ENCODE measurements at regions not wholly inside any gene's neighbourhood (a gene's known extent, or its start where the extent isn't known, plus 50 kb on each side); places are given as distances from the start of the nearest gene placed in this dataset.

GRCh38 chr2:42874949-42875801 is 82.8 kb upstream of the HAAO start:
- DNase-seq, result peak; percentile 68

GRCh38 chr2:42872721-42873120 is 80.3 kb upstream of the HAAO start:
- DNase-seq, result no peak

DNA sequence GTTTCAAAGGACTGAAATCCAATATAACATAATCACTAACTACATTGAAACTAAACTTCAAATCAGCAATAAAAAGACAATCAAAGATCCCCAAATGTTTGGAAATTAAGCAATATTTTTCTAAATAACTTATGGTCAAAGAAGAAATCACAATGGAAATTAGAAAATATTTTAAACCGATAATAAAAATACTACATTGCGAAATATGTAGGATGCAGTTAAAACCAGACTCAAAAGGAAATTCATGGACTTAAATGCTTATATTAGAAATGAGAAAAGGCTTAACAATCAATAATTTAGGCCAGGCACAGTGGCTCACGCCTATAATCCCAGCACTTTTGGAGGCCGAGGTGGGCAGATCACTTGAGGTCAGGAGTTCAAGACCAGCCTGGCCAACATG is 79.0 kb upstream of the HAAO start:
- no peak for DNase-seq

DNA sequence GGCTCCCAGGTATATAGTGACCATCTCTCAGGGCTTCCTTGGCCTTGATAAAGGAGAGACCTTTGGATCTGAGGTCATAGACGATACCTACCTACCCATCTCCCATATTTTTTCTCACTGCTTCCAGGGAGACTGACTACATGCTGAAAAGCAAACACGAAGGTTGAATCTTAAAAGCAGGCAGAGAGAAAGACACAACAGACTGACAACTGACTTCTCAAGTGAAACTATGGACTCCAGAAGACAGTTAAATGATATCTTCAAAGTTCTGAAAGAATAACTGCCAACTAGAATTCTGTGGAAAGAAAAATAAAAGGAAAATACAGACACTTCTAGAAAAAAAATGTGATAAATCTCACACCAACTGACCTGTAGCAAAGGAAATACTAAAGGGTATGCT is 76.5 kb upstream of the HAAO start:
- no peak for DNase-seq

DNA sequence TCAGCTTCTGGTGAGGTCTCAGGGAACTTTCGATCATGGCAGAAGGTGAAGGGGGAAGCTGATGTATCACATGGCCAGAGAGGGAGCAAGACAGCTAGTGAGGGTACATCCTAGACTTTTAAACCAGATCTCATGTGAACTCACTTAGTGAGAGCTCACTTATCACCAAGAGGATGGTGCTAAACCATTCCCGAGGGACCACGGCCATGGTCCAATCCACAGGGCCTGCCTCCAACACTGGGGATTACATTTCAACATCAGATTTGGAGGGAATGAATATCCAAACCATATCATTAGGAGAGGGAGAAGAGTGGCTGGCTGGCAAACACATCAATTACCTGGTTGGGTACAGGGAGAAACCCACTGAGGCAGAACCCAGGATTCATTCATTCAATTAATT is 75.7 kb upstream of the HAAO start:
- DNase-seq, result no peak

GRCh38 chr2:42867093-42868065 is 75.0 kb upstream of the HAAO start:
- no peak for DNase-seq

DNA sequence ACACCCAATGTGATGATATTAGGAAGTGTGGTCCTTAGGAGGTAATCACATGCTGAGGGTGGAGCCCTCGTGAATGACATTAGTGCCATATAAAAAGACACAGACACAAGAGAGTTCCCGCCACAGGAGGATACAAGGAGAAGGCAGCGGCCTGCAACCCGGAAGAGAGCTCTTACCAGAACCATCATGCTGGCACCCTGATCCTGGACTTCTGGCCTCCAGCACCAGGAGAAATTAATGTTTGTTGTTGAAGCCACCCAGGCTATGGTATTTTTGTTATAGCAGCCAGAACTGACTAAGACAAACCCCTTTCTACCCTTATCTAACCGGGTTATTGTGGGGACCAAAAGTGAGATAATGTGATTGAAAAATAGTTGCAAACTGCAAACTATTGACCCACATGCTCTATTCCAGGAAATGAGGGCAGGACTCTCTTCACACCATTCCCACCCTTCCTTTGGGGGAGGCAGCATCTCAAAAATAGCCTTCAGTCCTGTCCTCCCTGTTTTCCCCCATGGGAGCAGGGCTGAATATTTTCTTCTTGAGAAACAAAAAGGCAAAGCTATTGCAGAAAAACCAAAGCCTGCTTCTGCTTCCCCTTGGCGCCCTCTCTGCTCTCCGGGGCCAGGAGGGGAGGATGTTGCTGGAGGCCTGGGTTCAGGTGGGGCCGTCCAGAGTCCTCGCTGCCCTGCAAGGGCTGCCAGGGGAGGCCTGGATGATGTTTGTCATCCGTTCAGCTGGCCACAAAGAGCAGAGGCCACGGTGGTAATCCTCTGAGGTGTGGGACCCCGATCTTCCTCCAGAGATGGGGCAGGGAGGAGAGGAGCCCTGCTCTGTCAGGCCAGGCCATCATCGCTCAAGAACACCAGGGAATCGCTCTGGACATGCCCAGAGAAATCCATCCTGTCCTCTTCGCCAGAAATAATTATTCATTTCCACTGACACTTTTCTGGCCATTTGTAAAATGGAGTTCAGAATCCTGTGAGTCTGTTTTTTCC is 73.8 kb upstream of the HAAO start:
- DNase-seq, result peak; percentile 83

DNA sequence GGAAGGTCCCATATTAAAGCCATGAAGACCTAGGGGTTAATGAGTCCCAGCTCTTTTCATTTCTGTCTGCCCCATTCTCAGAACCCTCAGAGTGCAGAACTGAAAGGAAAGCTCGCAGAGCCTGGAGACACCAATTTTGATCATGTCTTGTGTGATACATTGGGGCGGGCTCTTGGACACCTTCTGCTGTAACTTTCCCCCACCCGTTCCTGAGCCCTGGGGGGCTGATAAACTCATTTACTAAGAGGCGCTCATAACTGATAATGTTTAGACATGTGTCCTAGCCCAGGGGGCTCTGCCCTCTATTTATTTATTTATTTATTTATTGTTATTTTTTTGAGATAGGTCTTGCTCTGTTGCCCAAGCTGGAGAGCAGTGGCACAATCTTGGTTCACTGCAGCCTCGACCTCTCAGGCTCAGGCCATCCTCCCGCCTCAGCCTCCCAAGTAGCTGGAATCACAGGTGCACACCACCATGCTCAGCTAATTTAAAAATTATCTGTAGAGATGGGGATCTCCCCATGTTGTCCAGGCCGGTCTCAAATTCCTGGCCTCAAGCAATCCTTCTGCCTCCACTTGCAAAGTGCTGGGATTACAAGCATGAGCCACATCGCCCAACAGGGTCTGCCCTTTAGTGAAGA is 72.4 kb upstream of the HAAO start:
- no peak for DNase-seq

DNA sequence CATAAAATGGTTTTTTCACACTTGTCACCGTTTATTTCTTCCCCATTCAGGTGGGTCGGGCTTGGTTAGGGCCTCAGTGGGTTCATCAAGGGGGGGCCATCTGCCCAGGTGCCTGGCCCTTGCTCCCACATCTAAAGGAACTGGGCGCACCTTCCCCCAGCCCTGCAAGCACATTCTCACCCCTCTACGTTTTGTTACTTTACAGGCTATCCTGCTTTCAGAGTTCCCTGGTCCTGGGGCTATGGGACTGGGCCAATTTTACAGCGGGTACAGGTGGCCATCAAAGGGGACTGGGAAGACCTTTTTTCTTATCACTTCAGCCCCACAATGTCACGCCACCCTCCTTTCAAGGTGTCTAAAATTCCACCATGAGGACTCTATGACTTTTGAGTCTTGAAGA is 71.8 kb upstream of the HAAO start:
- DNase-seq, result no peak

- DNase-seq, result no peak
These were observed 71.4 kb upstream of the HAAO start for GRCh38 chr2:42863751-42864150.

DNA sequence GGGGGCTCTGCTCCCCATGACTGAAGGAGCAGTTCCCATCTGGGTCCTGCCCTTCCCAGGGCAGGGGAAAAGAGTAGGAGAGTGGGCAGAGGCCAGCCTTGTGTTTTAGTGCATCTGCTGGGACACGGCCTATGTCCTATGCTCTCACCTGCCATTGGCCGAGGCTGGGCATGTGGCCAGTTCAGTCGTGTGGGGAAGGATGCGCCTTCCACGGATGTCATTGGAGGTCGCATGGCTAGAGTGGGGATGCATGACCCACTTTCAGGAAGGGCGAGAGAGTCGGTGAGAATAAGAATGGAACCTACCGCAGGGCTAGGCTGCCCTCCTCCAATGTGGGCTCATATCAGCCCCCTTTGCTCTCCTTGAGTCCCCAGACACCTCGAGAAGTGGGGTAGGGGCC is 70.9 kb upstream of the HAAO start:
- DNase-seq, result no peak

DNA sequence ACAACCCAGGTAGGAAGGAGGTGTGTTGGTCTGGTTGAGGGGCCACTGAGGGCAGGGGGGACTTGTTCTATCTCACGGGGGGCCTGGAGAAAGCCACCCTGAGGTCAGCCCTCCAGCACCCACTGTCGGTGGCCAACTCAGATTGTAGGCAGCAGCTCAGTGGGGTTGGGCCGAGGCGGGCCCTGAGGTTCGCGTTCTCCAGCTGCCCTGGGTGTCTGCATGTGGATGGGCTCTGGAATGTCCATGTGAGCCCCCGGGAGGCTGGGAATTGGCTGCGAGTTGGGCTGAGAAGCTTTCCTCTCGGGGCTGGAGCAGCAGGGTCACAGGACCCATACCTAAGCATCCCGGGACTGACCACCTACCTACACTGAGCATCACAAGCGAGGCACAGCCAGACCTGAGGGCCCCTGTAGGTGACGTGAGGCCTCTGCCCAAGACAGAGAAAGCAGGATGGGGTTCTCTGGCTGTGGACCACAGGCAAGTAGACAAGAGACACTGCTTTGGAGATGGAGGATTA is 70.3 kb upstream of the HAAO start:
- DNase-seq, result no peak

DNA sequence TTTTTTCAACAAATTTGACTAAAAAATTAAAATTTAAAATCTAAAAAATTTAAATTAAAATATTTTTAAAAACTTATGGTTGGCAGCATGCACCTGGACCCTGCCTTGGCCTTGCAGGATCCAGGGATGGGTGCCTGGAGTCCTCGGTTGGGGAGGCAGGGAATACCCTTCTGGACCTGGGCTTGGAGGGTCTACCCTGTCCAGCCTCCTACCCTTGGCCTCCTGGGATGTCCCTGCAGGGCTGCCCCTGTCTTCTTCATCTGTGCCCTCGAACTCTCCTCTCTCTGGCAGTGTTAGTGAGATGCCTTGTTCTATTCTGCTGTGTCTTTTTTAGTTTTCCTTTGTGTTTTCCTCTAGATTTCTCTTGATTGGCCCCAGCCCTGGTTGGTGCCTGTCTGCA is 68.9 kb upstream of the HAAO start:
- DNase-seq, result no peak

- DNase-seq, result no peak
These were observed 68.1 kb upstream of the HAAO start for GRCh38 chr2:42860319-42861094.

GRCh38 chr2:42859791-42860190 is 67.4 kb upstream of the HAAO start:
- no peak for DNase-seq

- peak; percentile 71 for DNase-seq
These were observed 66.7 kb upstream of the HAAO start for GRCh38 chr2:42859006-42859552.

GRCh38 chr2:42858140-42859005 is 66.0 kb upstream of the HAAO start:
- DNase-seq, result no peak

- no peak for DNase-seq
These were observed 64.7 kb upstream of the HAAO start for GRCh38 chr2:42856891-42857632.

Measured in muscle of arm (tissue), 1 donor.